Activated T-cell treated with anti-CD3 and anti-CD28 coated beads, Interleukin-2, amount 50 U/mL, for 72 hours (primary cell): ENCODE measurements at regions not wholly inside any gene's neighbourhood (a gene's known extent, or its start where the extent isn't known, plus 50 kb on each side); places are given as distances from the start of the nearest gene placed in this dataset.
A peak's percentile ranks its signal among the peaks of the same experiment; 100 is the strongest.

Source experiments
- ATAC-seq, 2 donors: fragments of 150-1000 bp; cut with Tn5 transposase; replicated peaks in 1 of 2; 2 replicates each; pipeline ENCODE4 v1.10.0; 2021; ENCODE audit warnings: moderate library complexity in 2 of 2, mild to moderate bottlenecking in 1 of 2
- DNase-seq, 2 donors: peaks; one replicate each; pipeline ENCODE4 v3.0.0; 2021 to 2022; ENCODE audit warnings: mixed read lengths in 1 of 2
- H3K27ac Mint-ChIP-seq: one replicate; pipeline ENCODE4 v1.8.0; 2022; ENCODE audit warnings: mild to moderate bottlenecking, moderate library complexity, mixed read lengths
- H3K27me3 Mint-ChIP-seq: one replicate; pipeline ENCODE4 v1.8.0; 2022; ENCODE audit warnings: low read depth, mixed read lengths
- H3K36me3 Mint-ChIP-seq, 2 donors: one replicate each; pipeline ENCODE4 v1.8.0; 2022; ENCODE audit warnings: mixed read lengths in 2 of 2, mild to moderate bottlenecking in 1 of 2; ENCODE audit not compliant: insufficient read depth in 2 of 2
- H3K4me1 Mint-ChIP-seq: one replicate; pipeline ENCODE4 v1.8.0; 2022; ENCODE audit warnings: low read depth, mixed read lengths
- H3K4me3 Mint-ChIP-seq, 2 donors: one replicate each; pipeline ENCODE4 v1.8.0; 2022; ENCODE audit warnings: mild to moderate bottlenecking in 2 of 2, mixed read lengths in 2 of 2, moderate library complexity in 2 of 2
- H3K9me3 Mint-ChIP-seq, 2 donors: one replicate each; pipeline ENCODE4 v1.8.0; 2022; ENCODE audit warnings: mixed read lengths in 2 of 2

GRCh38 chr15:29939404-29939803, 117.1 kb upstream of the TJP1 start:
- Mint-ChIP-seq H3K4me3 (no peak overlapping the region), H3K36me3 (no peaks in the 10 kb centered on the region), H3K27ac (no peak overlapping the region), H3K27me3 (peaks cover 15% of the 10 kb centered on the region), H3K4me1 (no peaks in the 10 kb centered on the region), H3K9me3 (no peaks in the 10 kb centered on the region)
- DNase-seq (no peak), ATAC-seq (no peak)

GRCh38 chr15:29938361-29939335, 116.4 kb upstream of the TJP1 start:
- no peak overlapping the region for H3K4me3 Mint-ChIP-seq
- H3K9me3 Mint-ChIP-seq = no peaks in the 10 kb centered on the region
- H3K4me1 Mint-ChIP-seq = no peaks in the 10 kb centered on the region
- ATAC-seq (no peak), DNase-seq (no peak)
- H3K27ac Mint-ChIP-seq = no peak overlapping the region
- no peaks in the 10 kb centered on the region for H3K36me3 Mint-ChIP-seq
- H3K27me3 Mint-ChIP-seq = peaks cover 16% of the 10 kb centered on the region

- H3K27ac Mint-ChIP-seq = no peak overlapping the region
- no peaks in the 10 kb centered on the region for H3K4me1 Mint-ChIP-seq
- DNase-seq = no peak
- ATAC-seq = no peak
- H3K27me3 Mint-ChIP-seq = peaks cover 23% of the 10 kb centered on the region
- H3K4me3 Mint-ChIP-seq = no peak overlapping the region
- no peaks in the 10 kb centered on the region for H3K9me3 Mint-ChIP-seq
- H3K36me3 Mint-ChIP-seq = no peaks in the 10 kb centered on the region
These were observed 115.7 kb upstream of the TJP1 start for GRCh38 chr15:29937956-29938355.

GRCh38 chr15:29936353-29937049, 114.2 kb upstream of the TJP1 start:
- Mint-ChIP-seq H3K27ac (no peak overlapping the region), H3K27me3 (peaks cover 31% of the 10 kb centered on the region), H3K4me3 (no peak overlapping the region), H3K36me3 (no peaks in the 10 kb centered on the region), H3K4me1 (no peaks in the 10 kb centered on the region), H3K9me3 (no peaks in the 10 kb centered on the region)
- ATAC-seq (no peak), DNase-seq (no peak)

- ATAC-seq (no peak), DNase-seq (no peak)
- Mint-ChIP-seq H3K27me3 (peaks cover 31% of the 10 kb centered on the region), H3K9me3 (no peaks in the 10 kb centered on the region), H3K4me3 (no peak overlapping the region), H3K27ac (no peak overlapping the region), H3K36me3 (no peaks in the 10 kb centered on the region), H3K4me1 (no peaks in the 10 kb centered on the region)
These were observed 113.2 kb upstream of the TJP1 start for GRCh38 chr15:29935296-29936004.

- no peak for ATAC-seq
- H3K9me3 Mint-ChIP-seq = no peaks in the 10 kb centered on the region
- no peak overlapping the region for H3K4me3 Mint-ChIP-seq
These were observed 112.0 kb upstream of the TJP1 start for GRCh38 chr15:29934251-29934650.

GRCh38 chr15:29933042-29933803, 111.0 kb upstream of the TJP1 start:
- H3K36me3 Mint-ChIP-seq = no peaks in the 10 kb centered on the region
- H3K9me3 Mint-ChIP-seq = no peaks in the 10 kb centered on the region
- peaks cover 35% of the 10 kb centered on the region for H3K27me3 Mint-ChIP-seq
- H3K4me1 Mint-ChIP-seq = no peaks in the 10 kb centered on the region
- H3K27ac Mint-ChIP-seq = no peak overlapping the region
- no peak overlapping the region for H3K4me3 Mint-ChIP-seq
- ATAC-seq = no peak
- DNase-seq = no peak

More at GRCh38 chr15:29934251-29934650, 112.0 kb upstream of the TJP1 start:
- no peak for DNase-seq
- H3K27me3 Mint-ChIP-seq = peaks cover 31% of the 10 kb centered on the region
- no peaks in the 10 kb centered on the region for H3K4me1 Mint-ChIP-seq
- no peaks in the 10 kb centered on the region for H3K36me3 Mint-ChIP-seq
- no peak overlapping the region for H3K27ac Mint-ChIP-seq

- Mint-ChIP-seq H3K4me3 (no peak overlapping the region), H3K36me3 (no peaks in the 10 kb centered on the region), H3K4me1 (no peaks in the 10 kb centered on the region), H3K9me3 (no peaks in the 10 kb centered on the region), H3K27me3 (peaks cover 42% of the 10 kb centered on the region), H3K27ac (no peak overlapping the region)
- no peak for DNase-seq
- no peak for ATAC-seq
These were observed 103.8 kb upstream of the TJP1 start for GRCh38 chr15:29926083-29926388.

GRCh38 chr15:29925227-29926082, 103.2 kb upstream of the TJP1 start:
- no peaks in the 10 kb centered on the region for H3K4me1 Mint-ChIP-seq
- H3K36me3 Mint-ChIP-seq = no peaks in the 10 kb centered on the region
- no peaks in the 10 kb centered on the region for H3K9me3 Mint-ChIP-seq
- ATAC-seq (peak in 1 of 2 donors; percentile 50), DNase-seq (peak; percentile 27 to 43)
- no peak overlapping the region for H3K4me3 Mint-ChIP-seq
- H3K27me3 Mint-ChIP-seq = peaks cover 48% of the 10 kb centered on the region
- H3K27ac Mint-ChIP-seq = no peak overlapping the region

- H3K27ac Mint-ChIP-seq = no peak overlapping the region
- no peak overlapping the region for H3K4me3 Mint-ChIP-seq
- DNase-seq (no peak), ATAC-seq (no peak)
- no peaks in the 10 kb centered on the region for H3K9me3 Mint-ChIP-seq
- H3K27me3 Mint-ChIP-seq = peaks cover 49% of the 10 kb centered on the region
- H3K4me1 Mint-ChIP-seq = no peaks in the 10 kb centered on the region
- H3K36me3 Mint-ChIP-seq = no peaks in the 10 kb centered on the region
These were observed 102.5 kb upstream of the TJP1 start for GRCh38 chr15:29924750-29925149.

- no peaks in the 10 kb centered on the region for H3K4me1 Mint-ChIP-seq
- ATAC-seq (no peak), DNase-seq (no peak)
- no peaks in the 10 kb centered on the region for H3K36me3 Mint-ChIP-seq
- H3K9me3 Mint-ChIP-seq = no peaks in the 10 kb centered on the region
- H3K27ac Mint-ChIP-seq = no peak overlapping the region
- H3K27me3 Mint-ChIP-seq = peaks cover 55% of the 10 kb centered on the region
- no peak overlapping the region for H3K4me3 Mint-ChIP-seq
These were observed 99.9 kb upstream of the TJP1 start for GRCh38 chr15:29922191-29922590.

- no peak for ATAC-seq
- no peak for DNase-seq
- H3K4me3 Mint-ChIP-seq = no peak overlapping the region
- H3K27me3 Mint-ChIP-seq = peaks cover 55% of the 10 kb centered on the region
- no peaks in the 10 kb centered on the region for H3K4me1 Mint-ChIP-seq
- no peak overlapping the region for H3K27ac Mint-ChIP-seq
- H3K9me3 Mint-ChIP-seq = no peaks in the 10 kb centered on the region
- H3K36me3 Mint-ChIP-seq = no peaks in the 10 kb centered on the region
These were observed 98.9 kb upstream of the TJP1 start for GRCh38 chr15:29921130-29921601.
